ENCODE measurements at regions not wholly inside any gene's neighbourhood (a gene's known extent, or its start where the extent isn't known, plus 50 kb on each side); places are given as distances from the start of the nearest gene placed in this dataset.

DNA sequence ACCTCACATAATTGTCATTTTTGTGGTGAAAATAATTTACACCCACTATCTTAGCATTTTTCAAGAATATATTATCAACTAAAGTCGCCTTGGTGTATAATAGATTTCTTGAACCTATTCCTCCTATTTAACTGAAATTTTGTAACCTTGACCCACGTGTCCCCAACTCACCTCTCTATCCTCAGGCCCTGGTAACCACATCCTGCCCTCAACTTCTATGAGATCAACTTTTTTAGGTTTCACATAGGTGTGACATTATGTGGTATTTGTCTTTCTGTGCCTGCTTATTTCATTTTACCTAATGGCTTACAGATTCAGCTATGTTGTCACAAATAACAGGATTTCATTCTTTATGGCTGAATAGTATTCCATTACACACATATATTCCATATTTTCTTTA is 73.0 kb upstream of the CNTNAP4 start:
- BruUV-seq (replicated peaks), result no TSS peak
- DNase-seq (ENCODE audit: unreplicated experiment), result no peak
- TF ChIP-seq, protein P1, sequence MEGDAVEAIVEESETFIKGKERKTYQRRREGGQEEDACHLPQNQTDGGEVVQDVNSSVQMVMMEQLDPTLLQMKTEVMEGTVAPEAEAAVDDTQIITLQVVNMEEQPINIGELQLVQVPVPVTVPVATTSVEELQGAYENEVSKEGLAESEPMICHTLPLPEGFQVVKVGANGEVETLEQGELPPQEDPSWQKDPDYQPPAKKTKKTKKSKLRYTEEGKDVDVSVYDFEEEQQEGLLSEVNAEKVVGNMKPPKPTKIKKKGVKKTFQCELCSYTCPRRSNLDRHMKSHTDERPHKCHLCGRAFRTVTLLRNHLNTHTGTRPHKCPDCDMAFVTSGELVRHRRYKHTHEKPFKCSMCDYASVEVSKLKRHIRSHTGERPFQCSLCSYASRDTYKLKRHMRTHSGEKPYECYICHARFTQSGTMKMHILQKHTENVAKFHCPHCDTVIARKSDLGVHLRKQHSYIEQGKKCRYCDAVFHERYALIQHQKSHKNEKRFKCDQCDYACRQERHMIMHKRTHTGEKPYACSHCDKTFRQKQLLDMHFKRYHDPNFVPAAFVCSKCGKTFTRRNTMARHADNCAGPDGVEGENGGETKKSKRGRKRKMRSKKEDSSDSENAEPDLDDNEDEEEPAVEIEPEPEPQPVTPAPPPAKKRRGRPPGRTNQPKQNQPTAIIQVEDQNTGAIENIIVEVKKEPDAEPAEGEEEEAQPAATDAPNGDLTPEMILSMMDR (IDR thresholded peaks at IDR 0.05; ENCODE audit: unreplicated experiment), result no peak
- no peak overlapping the region for H3K27ac Mint-ChIP-seq (ENCODE audit: low read depth, unreplicated experiment)
- intact Hi-C loops (cut with micrococcal nuclease), result no loop called here
- no peaks in the 10 kb centered on the region for H3K27me3 Mint-ChIP-seq (ENCODE audit: insufficient read depth, unreplicated experiment)
- no peaks in the 10 kb centered on the region for H3K4me1 Mint-ChIP-seq (ENCODE audit: insufficient read depth, unreplicated experiment)
- ChIA-PET POLR2A (no interaction called here), CTCF (no interaction called here)
- H3K36me3 Mint-ChIP-seq (ENCODE audit: insufficient read depth, unreplicated experiment), result no peaks in the 10 kb centered on the region
- no peak overlapping the region for H3K4me3 Mint-ChIP-seq (ENCODE audit: unreplicated experiment)
- H3K9me3 Mint-ChIP-seq (ENCODE audit: unreplicated experiment), result no peaks in the 10 kb centered on the region

DNA sequence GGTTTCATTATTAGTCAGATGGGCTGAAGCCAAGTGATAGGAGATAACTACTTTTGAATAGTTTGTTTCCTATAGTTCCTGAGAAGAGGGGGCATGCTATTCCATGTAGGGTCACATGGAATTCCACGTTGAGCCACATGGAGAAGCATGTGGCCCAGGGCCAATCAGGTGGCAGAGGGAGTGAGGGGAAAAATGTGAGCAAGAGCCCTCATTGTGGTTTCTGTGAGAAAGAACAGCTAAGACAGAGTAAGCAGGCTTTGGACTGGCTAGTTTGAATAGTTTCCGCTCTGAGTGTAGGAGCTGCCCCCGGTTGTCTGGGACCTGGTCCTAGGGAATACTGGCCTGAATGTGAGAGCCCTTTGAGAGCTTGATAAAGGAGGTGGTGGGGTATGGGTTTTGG is 69.9 kb upstream of the CNTNAP4 start:
- no peaks in the 10 kb centered on the region for H3K4me1 Mint-ChIP-seq (ENCODE audit: insufficient read depth, unreplicated experiment)
- BruUV-seq (replicated peaks), result no TSS peak
- no peak overlapping the region for H3K4me3 Mint-ChIP-seq (ENCODE audit: unreplicated experiment)
- no peaks in the 10 kb centered on the region for H3K36me3 Mint-ChIP-seq (ENCODE audit: insufficient read depth, unreplicated experiment)
- intact Hi-C loops (cut with micrococcal nuclease), result no loop called here
- no peak for DNase-seq (ENCODE audit: unreplicated experiment)
- ChIA-PET POLR2A (interaction anchor here (1.1 to 1.2 kb wide), 2 partner anchors 9 to 12 kb away, joined by 3 read pairs; no protein-coding TSS in a partner anchor), CTCF (no interaction called here)
- peaks cover 7% of the 10 kb centered on the region for H3K9me3 Mint-ChIP-seq (ENCODE audit: unreplicated experiment)
- no peaks in the 10 kb centered on the region for H3K27me3 Mint-ChIP-seq (ENCODE audit: insufficient read depth, unreplicated experiment)
- TF ChIP-seq, protein P1 (IDR thresholded peaks at IDR 0.05; ENCODE audit: unreplicated experiment), result no peak
- H3K27ac Mint-ChIP-seq (ENCODE audit: low read depth, unreplicated experiment), result no peak overlapping the region

DNA sequence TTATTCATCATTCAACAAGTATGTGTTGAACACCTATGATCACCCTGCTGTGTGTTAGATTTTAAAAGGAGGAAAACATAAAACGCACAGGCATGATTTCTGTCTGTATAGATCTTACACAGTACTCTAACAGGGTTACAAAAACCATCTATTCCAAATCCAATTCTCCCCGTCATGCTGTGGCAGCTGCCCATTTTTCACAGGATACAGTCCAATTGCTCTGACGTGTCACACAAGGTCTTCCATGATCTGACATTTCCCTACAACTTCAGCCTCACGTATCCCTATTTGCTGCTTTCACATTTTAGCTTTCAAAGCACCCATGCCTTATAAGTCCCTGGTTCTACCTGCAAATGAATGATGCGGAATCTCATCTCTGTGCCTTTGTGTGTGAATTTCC is 67.0 kb upstream of the CNTNAP4 start:
- intact Hi-C loops (cut with micrococcal nuclease), result no loop called here
- TF ChIP-seq, protein P1 (IDR thresholded peaks at IDR 0.05; ENCODE audit: unreplicated experiment), result no peak
- Mint-ChIP-seq H3K4me1 (ENCODE audit: insufficient read depth, unreplicated experiment) (no peaks in the 10 kb centered on the region), H3K27ac (ENCODE audit: low read depth, unreplicated experiment) (no peak overlapping the region), H3K36me3 (ENCODE audit: insufficient read depth, unreplicated experiment) (no peaks in the 10 kb centered on the region), H3K27me3 (ENCODE audit: insufficient read depth, unreplicated experiment) (no peaks in the 10 kb centered on the region), H3K4me3 (ENCODE audit: unreplicated experiment) (no peak overlapping the region), H3K9me3 (ENCODE audit: unreplicated experiment) (peaks cover 13% of the 10 kb centered on the region)
- ChIA-PET POLR2A (no interaction called here), CTCF (interaction anchor here (0.5 kb wide), 1 partner anchor 937 kb away, joined by 3 read pairs; no protein-coding TSS in a partner anchor)
- DNase-seq (ENCODE audit: unreplicated experiment), result no peak
- no TSS peak for BruUV-seq (replicated peaks)

DNA sequence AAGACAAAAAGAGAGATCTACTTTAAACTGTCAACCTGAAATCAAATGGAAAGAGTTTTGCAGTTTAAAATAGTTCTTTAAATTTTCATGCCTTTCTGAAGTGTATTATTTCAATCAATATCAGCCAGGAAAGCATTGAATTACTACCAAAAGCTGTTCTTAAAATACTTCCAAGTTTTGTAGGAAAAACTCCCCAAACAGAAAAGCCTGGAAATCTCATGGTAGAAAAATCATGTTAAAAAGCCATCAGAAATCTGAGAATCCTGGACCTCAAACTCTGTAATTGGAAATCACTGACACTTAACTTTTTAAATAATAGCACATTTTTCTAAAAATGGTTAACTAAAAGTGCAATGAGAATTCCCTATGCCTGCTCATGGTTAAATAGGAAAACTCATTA is 63.3 kb upstream of the CNTNAP4 start:
- Mint-ChIP-seq H3K27me3 (ENCODE audit: insufficient read depth, unreplicated experiment) (no peaks in the 10 kb centered on the region), H3K4me3 (ENCODE audit: unreplicated experiment) (no peak overlapping the region), H3K9me3 (ENCODE audit: unreplicated experiment) (peaks cover 13% of the 10 kb centered on the region), H3K27ac (ENCODE audit: low read depth, unreplicated experiment) (no peak overlapping the region), H3K4me1 (ENCODE audit: insufficient read depth, unreplicated experiment) (no peaks in the 10 kb centered on the region), H3K36me3 (ENCODE audit: insufficient read depth, unreplicated experiment) (no peaks in the 10 kb centered on the region)
- POLR2A ChIA-PET, result interaction anchor here (0.7 kb wide), 1 partner anchor 48 kb away, joined by 4 read pairs; no protein-coding TSS in a partner anchor
- intact Hi-C loops (cut with micrococcal nuclease), result no loop called here
- CTCF ChIA-PET, result no interaction called here
- TF ChIP-seq, protein P1 (IDR thresholded peaks at IDR 0.05; ENCODE audit: unreplicated experiment), result no peak
- no peak for DNase-seq (ENCODE audit: unreplicated experiment)
- no TSS peak for BruUV-seq (replicated peaks)
